H54 (cell line): ENCODE measurements at regions not wholly inside any gene's neighbourhood (a gene's known extent, or its start where the extent isn't known, plus 50 kb on each side); places are given as distances from the start of the nearest gene placed in this dataset.

Experiments
- DNase-seq: peaks from one replicate; pipeline ENCODE4 v3.0.0; 2011; ENCODE audit warnings: low spot score, mixed read lengths; ENCODE audit not compliant: insufficient read length
- FAIRE-seq: peaks from 3 replicates; lab custom pipeline; 2011; peaks lifted over from hg19 to GRCh38; lab: Jason Lieb, UNC
- POLR2A ChIP-seq: IDR thresholded peaks from 2 replicates; pipeline ENCODE4 v1.6.1; 2011; ENCODE audit warnings: low read depth, mild to moderate bottlenecking, low read length

- TF ChIP-seq POLR2A: no peak
- DNase-seq (no peak), FAIRE-seq (no peak)
These were observed 106.4 kb downstream of the BRD1 start for GRCh38 chr22:49721211-49721763.

GRCh38 chr22:49720279-49720959 is 107.3 kb downstream of the BRD1 start:
- DNase-seq (no peak), FAIRE-seq (no peak)
- TF ChIP-seq POLR2A: no peak

GRCh38 chr22:49719046-49719445 is 108.6 kb downstream of the BRD1 start:
- DNase-seq (no peak), FAIRE-seq (no peak)
- no peak for TF ChIP-seq POLR2A

GRCh38 chr22:49718396-49718795 is 109.3 kb downstream of the BRD1 start:
- DNase-seq: no peak
- TF ChIP-seq POLR2A: no peak
- FAIRE-seq: no peak

- FAIRE-seq (no peak), DNase-seq (no peak)
- TF ChIP-seq POLR2A: no peak
These were observed 110.3 kb downstream of the BRD1 start for GRCh38 chr22:49717322-49717919.

GRCh38 chr22:49716441-49716840 is 111.2 kb downstream of the BRD1 start:
- TF ChIP-seq POLR2A: no peak
- FAIRE-seq: no peak
- DNase-seq: no peak

- no peak for FAIRE-seq
- no peak for TF ChIP-seq POLR2A
- peak; percentile 19 for DNase-seq
These were observed 112.2 kb downstream of the BRD1 start for GRCh38 chr22:49715450-49715849.

- TF ChIP-seq POLR2A: no peak
- no peak for FAIRE-seq
- no peak for DNase-seq
These were observed 114.7 kb downstream of the BRD1 start for GRCh38 chr22:49713003-49713402.

- TF ChIP-seq POLR2A: no peak
- FAIRE-seq (no peak), DNase-seq (no peak)
These were observed 115.4 kb downstream of the BRD1 start for GRCh38 chr22:49712195-49712791.

- no peak for TF ChIP-seq POLR2A
- FAIRE-seq (no peak), DNase-seq (no peak)
These were observed 116.9 kb downstream of the BRD1 start for GRCh38 chr22:49710746-49711145.

GRCh38 chr22:49709464-49709863 is 118.2 kb downstream of the BRD1 start:
- TF ChIP-seq POLR2A: no peak
- no peak for FAIRE-seq
- no peak for DNase-seq

GRCh38 chr22:49705972-49706352 is 121.7 kb downstream of the BRD1 start:
- DNase-seq: no peak
- no peak for TF ChIP-seq POLR2A
- no peak for FAIRE-seq

GRCh38 chr22:49705216-49705971 is 122.3 kb downstream of the BRD1 start:
- FAIRE-seq (no peak), DNase-seq (no peak)
- no peak for TF ChIP-seq POLR2A
